AG10803 (cell line): ENCODE measurements at regions not wholly inside any gene's neighbourhood (a gene's known extent, or its start where the extent isn't known, plus 50 kb on each side); places are given as distances from the start of the nearest gene placed in this dataset.

Experiments used
- DNase-seq: peaks from one replicate; pipeline ENCODE4 v3.0.0; 2010; ENCODE audit warnings: low read depth
- H3K4me3 ChIP-seq: 2 replicates; pipeline ENCODE4 v1.5.1; 2011; ENCODE audit warnings: mild to moderate bottlenecking, low read length, control low read depth
- CTCF ChIP-seq: conservative IDR thresholded peaks from 2 replicates; pipeline ENCODE4 v1.5.1; 2011; ENCODE audit warnings: mild to moderate bottlenecking, low read length, control low read depth, inconsistent platforms

DNA sequence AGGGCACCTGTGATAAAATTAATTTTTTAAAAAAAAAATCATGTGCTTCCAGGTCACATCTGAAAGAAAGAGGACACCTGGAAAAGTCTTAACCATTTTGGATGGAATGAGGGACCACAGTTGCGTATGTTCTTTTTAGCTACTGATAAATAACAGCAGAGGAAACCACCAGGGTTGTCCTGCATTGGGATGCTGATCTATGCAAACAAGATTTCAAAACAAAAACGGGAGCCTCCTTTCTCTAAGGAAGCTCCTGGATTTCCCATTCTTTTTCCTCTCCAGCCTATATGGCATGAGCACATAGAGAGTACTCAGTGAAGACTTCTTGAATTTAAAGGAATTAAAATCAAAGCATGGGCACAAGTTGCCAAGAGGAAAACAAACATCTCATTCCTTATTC is 145.6 kb upstream of the THBS1 start:
- DNase-seq: no peak
- no peak for TF ChIP-seq CTCF
- no peak overlapping the region for H3K4me3 ChIP-seq

- H3K4me3 ChIP-seq: no peak overlapping the region
- no peak for TF ChIP-seq CTCF
- DNase-seq: no peak
Observed at GRCh38 chr15:39438260-39438659, 142.6 kb upstream of the THBS1 start.

GRCh38 chr15:39438799-39439592 is 141.9 kb upstream of the THBS1 start:
- no peak for TF ChIP-seq CTCF

DNA sequence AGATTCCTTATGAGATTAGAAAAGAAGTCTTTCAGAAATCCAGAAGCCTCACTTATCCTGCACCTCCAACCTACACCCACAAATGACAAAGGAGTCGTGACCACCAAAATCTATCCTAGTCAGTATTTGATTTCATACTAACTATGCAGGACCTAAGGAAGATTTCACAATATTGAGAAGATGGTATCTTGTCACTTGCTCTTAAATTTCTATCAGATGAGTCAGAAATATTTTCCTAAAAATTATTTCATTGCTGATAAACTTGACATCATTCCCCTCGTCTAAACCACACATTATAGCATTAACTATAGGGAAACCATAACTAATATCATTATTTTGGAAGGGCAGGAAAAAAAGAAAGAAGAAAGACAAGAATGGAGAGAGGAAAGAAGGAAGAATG is 138.0 kb upstream of the THBS1 start:
- no peak for TF ChIP-seq CTCF
- DNase-seq: no peak

More at GRCh38 chr15:39438799-39439592, 141.9 kb upstream of the THBS1 start:
- no peak for DNase-seq
- H3K4me3 ChIP-seq: no peak overlapping the region

DNA sequence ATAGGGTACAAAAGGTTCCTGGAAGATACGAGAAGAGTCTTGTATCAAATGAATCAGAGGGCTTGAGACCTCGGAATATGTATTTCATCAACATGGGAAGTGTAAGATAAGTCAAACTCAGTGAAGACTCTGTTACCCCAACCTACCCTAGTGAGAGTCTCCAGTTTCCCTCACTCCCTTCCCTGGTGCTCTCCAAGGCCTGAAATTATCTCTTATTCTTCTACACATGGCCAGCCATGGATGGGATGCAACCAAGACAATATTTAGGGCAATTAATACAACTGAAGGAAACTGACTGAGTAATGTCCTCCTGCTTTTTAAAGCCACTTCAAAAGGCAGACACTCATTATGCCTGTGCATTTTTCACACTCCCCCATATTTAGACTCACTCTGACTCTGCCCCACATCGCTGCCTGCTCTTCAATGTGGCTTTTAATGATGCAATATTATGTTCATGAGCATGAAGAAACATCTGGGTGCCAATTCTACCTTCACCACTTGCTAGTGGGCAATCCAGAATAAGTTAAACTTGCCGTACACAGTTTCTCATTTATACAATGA is 137.1 kb upstream of the THBS1 start:
- no peak overlapping the region for H3K4me3 ChIP-seq
- DNase-seq: no peak
- no peak for TF ChIP-seq CTCF

More for the DNA sequence above, 138.0 kb upstream of the THBS1 start:
- no peak overlapping the region for H3K4me3 ChIP-seq

DNA sequence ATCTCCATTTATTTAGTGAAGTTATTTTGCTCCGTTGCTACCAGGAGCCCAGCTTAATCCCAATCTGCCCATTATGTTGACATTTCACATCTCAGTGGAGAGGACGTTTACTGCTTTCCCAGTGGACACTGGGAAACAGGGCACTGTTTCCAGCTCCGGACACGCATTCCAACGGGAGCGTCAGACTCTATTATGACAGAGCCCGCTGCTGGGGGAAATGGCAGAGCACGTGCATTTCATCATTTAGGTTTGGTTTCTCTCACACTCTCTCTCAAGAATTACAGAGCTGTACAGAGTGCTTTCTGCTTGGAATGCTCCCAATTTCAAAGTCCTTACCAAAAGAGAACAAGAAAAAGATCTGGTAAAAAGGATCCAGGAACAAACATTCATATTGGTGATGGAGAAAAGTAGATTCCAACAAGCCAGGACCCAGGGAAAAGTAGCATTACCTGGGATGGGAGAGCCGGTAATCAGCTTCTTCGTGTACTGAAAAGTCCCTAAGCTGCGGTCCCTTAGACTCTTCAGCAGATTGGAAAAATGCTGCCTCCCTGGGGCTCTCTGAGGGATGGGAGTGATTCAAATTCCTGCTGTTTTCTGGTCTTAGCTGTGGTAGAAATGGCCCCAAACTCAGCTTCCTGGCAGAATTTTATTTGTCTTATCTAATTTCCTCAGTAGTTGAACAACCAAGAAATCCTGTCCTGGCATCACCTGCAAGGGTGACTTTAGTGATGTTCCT is 136.0 kb upstream of the THBS1 start:
- H3K4me3 ChIP-seq: no peak overlapping the region
- DNase-seq: no peak
- no peak for TF ChIP-seq CTCF
